IPS DF 6.9 (cell line): ENCODE measurements at regions not wholly inside any gene's neighbourhood (a gene's known extent, or its start where the extent isn't known, plus 50 kb on each side); places are given as distances from the start of the nearest gene placed in this dataset.

Experiments
- DNase-seq: peaks from one replicate; pipeline ENCODE4 v3.0.0-alpha.2; 2013; ENCODE audit warnings: low read depth, low spot score
- H3K27ac ChIP-seq: one replicate; pipeline ENCODE4 v1.5.1; 2013; ENCODE audit warnings: low read length, control low read depth
- H3K27me3 ChIP-seq: 2 replicates; pipeline ENCODE4 v1.6.1; 2013; ENCODE audit warnings: mild to moderate bottlenecking, low read length; ENCODE audit not compliant: control insufficient read depth, insufficient read depth
- H3K36me3 ChIP-seq: 2 replicates; pipeline ENCODE4 v1.6.1; 2013; ENCODE audit warnings: low read length; ENCODE audit not compliant: control insufficient read depth, insufficient read depth
- H3K4me1 ChIP-seq: 2 replicates; pipeline ENCODE4 v1.6.1; 2013; ENCODE audit warnings: low read length; ENCODE audit not compliant: control insufficient read depth, insufficient read depth
- H3K4me3 ChIP-seq: 2 replicates; pipeline ENCODE4 v1.5.1; 2013; ENCODE audit warnings: mild to moderate bottlenecking, low read length
- H3K9me3 ChIP-seq: 2 replicates; pipeline ENCODE4 v1.6.1; 2013; ENCODE audit warnings: low read length, inconsistent platforms; ENCODE audit not compliant: control insufficient read depth, insufficient read depth
- WGBS: extraction: QIAGEN DNeasy Blood & Tissue Kit; methylation state at CpG from one replicate; pipeline ENCODE4 v1.1.7; 2013; ENCODE audit warnings: mixed read lengths, missing lambda C conversion rate; ENCODE audit not compliant: insufficient read length, insufficient coverage; 5-methylcytosine and 5-hydroxymethylcytosine counted together

DNA sequence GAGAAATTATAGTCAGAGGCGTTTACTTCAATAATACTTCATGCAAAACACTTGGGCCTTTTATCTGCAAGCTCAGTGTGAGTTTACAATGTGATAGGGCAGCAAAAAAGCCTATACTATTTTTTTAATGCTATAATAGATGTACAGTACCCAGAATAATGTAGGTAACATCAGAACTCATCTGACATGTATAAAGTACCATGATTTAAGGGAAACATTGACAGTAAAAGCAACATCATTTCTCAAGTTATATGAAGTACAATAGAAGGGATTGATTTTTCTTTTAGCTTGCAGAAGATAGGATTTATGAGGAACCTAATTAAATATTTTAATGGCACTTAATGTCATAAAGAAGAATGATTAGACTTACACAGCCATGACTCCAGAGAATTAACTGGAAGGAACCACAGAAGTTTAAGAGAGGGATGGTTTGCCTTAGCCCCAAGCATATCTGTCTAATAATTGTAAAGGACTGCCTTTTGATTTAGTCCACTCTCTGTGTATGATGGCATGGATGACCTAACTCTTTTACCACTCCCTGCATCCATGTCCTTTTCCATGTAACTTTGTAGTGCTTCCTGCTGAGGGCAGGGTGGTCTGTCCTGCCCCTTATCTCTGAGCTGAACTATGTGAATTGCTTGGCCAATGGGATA lies 55.9 kb upstream of the MIS18BP1 start:
- no peak for DNase-seq
- Histone ChIP-seq H3K9me3 (no peaks in the 10 kb centered on the region), H3K4me3 (no peak overlapping the region), H3K4me1 (no peaks in the 10 kb centered on the region), H3K27me3 (no peaks in the 10 kb centered on the region), H3K27ac (no peak overlapping the region), H3K36me3 (no peaks in the 10 kb centered on the region)
- no CpG with 5 or more reads among the region's 1 CpG for WGBS
